ENCODE measurements at regions not wholly inside any gene's neighbourhood (a gene's known extent, or its start where the extent isn't known, plus 50 kb on each side); places are given as distances from the start of the nearest gene placed in this dataset.

DNA sequence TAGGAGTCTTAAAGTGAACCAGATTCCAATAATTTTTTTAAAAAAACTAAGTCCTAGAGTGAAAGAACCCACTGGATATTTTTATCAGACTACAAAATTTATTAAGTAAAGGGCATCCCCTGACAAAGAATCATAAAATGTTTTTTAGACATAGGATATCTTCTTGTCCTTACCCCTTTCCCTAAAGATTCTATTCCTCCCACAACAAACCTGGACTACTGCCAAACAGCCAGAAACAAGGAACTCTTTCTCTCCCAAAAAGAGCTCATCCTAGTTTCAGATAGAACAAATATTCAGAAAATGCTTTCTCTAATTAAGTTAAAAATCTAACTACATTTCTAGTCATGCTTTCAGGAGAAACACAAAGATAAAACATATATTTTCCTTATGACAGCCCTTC lies 327.1 kb downstream of the FAM181B start:
- TF ChIP-seq, protein P1, sequence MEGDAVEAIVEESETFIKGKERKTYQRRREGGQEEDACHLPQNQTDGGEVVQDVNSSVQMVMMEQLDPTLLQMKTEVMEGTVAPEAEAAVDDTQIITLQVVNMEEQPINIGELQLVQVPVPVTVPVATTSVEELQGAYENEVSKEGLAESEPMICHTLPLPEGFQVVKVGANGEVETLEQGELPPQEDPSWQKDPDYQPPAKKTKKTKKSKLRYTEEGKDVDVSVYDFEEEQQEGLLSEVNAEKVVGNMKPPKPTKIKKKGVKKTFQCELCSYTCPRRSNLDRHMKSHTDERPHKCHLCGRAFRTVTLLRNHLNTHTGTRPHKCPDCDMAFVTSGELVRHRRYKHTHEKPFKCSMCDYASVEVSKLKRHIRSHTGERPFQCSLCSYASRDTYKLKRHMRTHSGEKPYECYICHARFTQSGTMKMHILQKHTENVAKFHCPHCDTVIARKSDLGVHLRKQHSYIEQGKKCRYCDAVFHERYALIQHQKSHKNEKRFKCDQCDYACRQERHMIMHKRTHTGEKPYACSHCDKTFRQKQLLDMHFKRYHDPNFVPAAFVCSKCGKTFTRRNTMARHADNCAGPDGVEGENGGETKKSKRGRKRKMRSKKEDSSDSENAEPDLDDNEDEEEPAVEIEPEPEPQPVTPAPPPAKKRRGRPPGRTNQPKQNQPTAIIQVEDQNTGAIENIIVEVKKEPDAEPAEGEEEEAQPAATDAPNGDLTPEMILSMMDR (IDR thresholded peaks at IDR 0.05) = no peak
- no peak for TF ChIP-seq POLR2A (IDR thresholded peaks at IDR 0.05)

Data from adrenal gland (tissue), 5 donors.